Neuronal stem cell (in vitro differentiated cells): ENCODE measurements at regions not wholly inside any gene's neighbourhood (a gene's known extent, or its start where the extent isn't known, plus 50 kb on each side); places are given as distances from the start of the nearest gene placed in this dataset.
A peak's percentile ranks its signal among the peaks of the same experiment; 100 is the strongest.

ENCODE experiments used
- DNase-seq: peaks from one replicate; pipeline ENCODE4 v3.0.0-alpha.2; 2013; ENCODE audit warnings: low spot score
- H2AFZ ChIP-seq: one replicate; pipeline ENCODE4 v1.6.1; 2013; ENCODE audit warnings: mild to moderate bottlenecking, low read length, inconsistent platforms
- H2AK5ac ChIP-seq: 2 replicates; pipeline ENCODE4 v1.6.1; 2013; ENCODE audit warnings: low read depth, mild to moderate bottlenecking, inconsistent platforms, low read length, moderate library complexity, mixed read lengths
- H2BK120ac ChIP-seq: 2 replicates; pipeline ENCODE4 v1.6.1; 2013; ENCODE audit warnings: low read depth, mild to moderate bottlenecking, inconsistent platforms, low read length, moderate library complexity, mixed read lengths
- H2BK12ac ChIP-seq: one replicate; pipeline ENCODE4 v1.6.1; 2013; ENCODE audit warnings: low read length, inconsistent platforms
- H2BK15ac ChIP-seq: 2 replicates; pipeline ENCODE4 v1.6.1; 2013; ENCODE audit warnings: mild to moderate bottlenecking, low read length, inconsistent platforms, mixed read lengths
- H2BK5ac ChIP-seq: one replicate; pipeline ENCODE4 v1.6.1; 2013; ENCODE audit warnings: inconsistent platforms, mild to moderate bottlenecking, low read length, moderate library complexity
- H3K14ac ChIP-seq: one replicate; pipeline ENCODE4 v1.6.1; 2013; ENCODE audit warnings: low read length, inconsistent platforms
- H3K18ac ChIP-seq: 2 replicates; pipeline ENCODE4 v1.6.1; 2013; ENCODE audit warnings: low read length, inconsistent platforms
- H3K23ac ChIP-seq: 2 replicates; pipeline ENCODE4 v1.6.1; 2013; ENCODE audit warnings: low read depth, mild to moderate bottlenecking, mixed read lengths, low read length, inconsistent platforms; ENCODE audit not compliant: poor library complexity
- H3K27ac ChIP-seq: replicated peaks from 3 replicates; pipeline ENCODE4 v1.5.1; 2013; ENCODE audit warnings: low read length, inconsistent platforms
- H3K27me3 ChIP-seq, 3 experiments: 2 replicates each; pipeline ENCODE4 v1.6.1; 2013; ENCODE audit warnings: low read length in 3 of 3, mild to moderate bottlenecking in 2 of 3, inconsistent platforms in 1 of 3, low read depth in 1 of 3, mixed read lengths in 1 of 3, moderate library complexity in 1 of 3; ENCODE audit not compliant: control insufficient read depth in 3 of 3, insufficient read depth in 3 of 3
- H3K36me3 ChIP-seq, 2 donors: replicated peaks in 1 of 2; 2 replicates each; pipeline ENCODE4 v1.6.1; 2013; ENCODE audit warnings: low read length in 2 of 2; ENCODE audit not compliant: control insufficient read depth in 2 of 2, insufficient read depth in 2 of 2
- H3K4ac ChIP-seq: 2 replicates; pipeline ENCODE4 v1.6.1; 2013; ENCODE audit warnings: inconsistent platforms, mild to moderate bottlenecking, low read length, moderate library complexity
- H3K4me1 ChIP-seq, 2 donors: 1 replicate in 1 of 2; 2 replicates in 1 of 2; pipeline ENCODE4 v1.6.1; 2013; ENCODE audit warnings: low read length in 2 of 2, low read depth in 1 of 2; ENCODE audit not compliant: control insufficient read depth in 2 of 2, insufficient read depth in 1 of 2
- H3K4me2 ChIP-seq: one replicate; pipeline ENCODE4 v1.6.1; 2013; ENCODE audit warnings: mild to moderate bottlenecking, low read length, inconsistent platforms; ENCODE audit not compliant: insufficient read depth, poor library complexity, severe bottlenecking
- H3K4me3 ChIP-seq, 2 donors: 2 replicates each; pipeline ENCODE4 v1.5.1; 2013; ENCODE audit warnings: low read length in 2 of 2, mild to moderate bottlenecking in 2 of 2, inconsistent platforms in 1 of 2, moderate library complexity in 1 of 2
- H3K79me1 ChIP-seq: one replicate; pipeline ENCODE4 v1.6.1; 2013; ENCODE audit warnings: low read depth, mild to moderate bottlenecking, inconsistent platforms, low read length, moderate library complexity
- H3K9ac ChIP-seq: one replicate; pipeline ENCODE4 v1.6.1; 2013; ENCODE audit warnings: mild to moderate bottlenecking, low read depth, low read length, inconsistent platforms; ENCODE audit not compliant: poor library complexity
- H3K9me3 ChIP-seq, 2 donors: replicated peaks in 1 of 2; 2 replicates each; pipeline versions ENCODE3 to v1.6.1; 2013; ENCODE audit warnings: low read length in 2 of 2, mild to moderate bottlenecking in 2 of 2, inconsistent platforms in 1 of 2, low read depth in 1 of 2, mixed read lengths in 1 of 2, moderate library complexity in 1 of 2; ENCODE audit not compliant: control insufficient read depth in 2 of 2, insufficient read depth in 1 of 2
- H4K8ac ChIP-seq: one replicate; pipeline ENCODE4 v1.6.1; 2013; ENCODE audit warnings: low read depth, mild to moderate bottlenecking, inconsistent platforms, low read length, moderate library complexity
- H4K91ac ChIP-seq: one replicate; pipeline ENCODE4 v1.6.1; 2013; ENCODE audit warnings: low read length, low read depth, mild to moderate bottlenecking, inconsistent platforms; ENCODE audit not compliant: poor library complexity
- WGBS, 2 donors: extraction: QIAGEN DNeasy Blood & Tissue Kit; methylation state at CpG; one replicate each; pipeline ENCODE4 v1.1.7; 2013; ENCODE audit warnings: missing lambda C conversion rate in 2 of 2, mixed read lengths in 1 of 2; ENCODE audit not compliant: insufficient read length in 2 of 2, insufficient replicate concordance in 1 of 2; ENCODE audit errors: extremely low coverage in 2 of 2; 5-methylcytosine and 5-hydroxymethylcytosine counted together

GRCh38 chr1:201740670-201741111, 88.3 kb upstream of the IPO9 start:
- no peaks in the 10 kb centered on the region for H3K79me1 ChIP-seq
- no peak overlapping the region for H3K4ac ChIP-seq
- H4K91ac ChIP-seq = no peak overlapping the region
- peak overlapping the region; percentile 90 for H2AK5ac ChIP-seq
- no peak overlapping the region for H3K23ac ChIP-seq
- H2BK120ac ChIP-seq = peak overlapping the region; percentile 87
- DNase-seq = no peak
- H3K14ac ChIP-seq = peak overlapping the region; percentile 65
- peak overlapping the region; percentile 98 for H2BK5ac ChIP-seq
- H2BK12ac ChIP-seq = no peak overlapping the region
- H3K27me3 ChIP-seq = no peaks in the 10 kb centered on the region
- peaks cover 49 to 51% of the 10 kb centered on the region in 2 donors for H3K4me1 ChIP-seq
- WGBS, 2 donors = no CpG with 5 or more reads among the region's 9 CpGs
- H2BK15ac ChIP-seq = peak overlapping the region; percentile 11
- peak overlapping the region; percentile 81 for H2AFZ ChIP-seq
- H3K18ac ChIP-seq = peak overlapping the region; percentile 98
- H3K27ac ChIP-seq = peak overlapping the region; percentile 91
- H3K36me3 ChIP-seq = peaks cover 11 to 35% of the 10 kb centered on the region in 2 donors
- H4K8ac ChIP-seq = peak overlapping the region; percentile 77
- H3K4me3 ChIP-seq = peak overlapping the region; percentile 76 to 86
- peak overlapping the region; percentile 77 for H3K4me2 ChIP-seq
- H3K9me3 ChIP-seq = no peaks in the 10 kb centered on the region
- peak overlapping the region; percentile 95 for H3K9ac ChIP-seq

GRCh38 chr1:201741763-201742342, 87.1 kb upstream of the IPO9 start:
- no peak overlapping the region for H4K8ac ChIP-seq
- H3K23ac ChIP-seq = no peak overlapping the region
- peak overlapping the region; percentile 91 for H3K27ac ChIP-seq
- H3K18ac ChIP-seq = no peak overlapping the region
- H3K4me2 ChIP-seq = peak overlapping the region; percentile 77
- peak overlapping the region; percentile 76 to 86 for H3K4me3 ChIP-seq
- no peak overlapping the region for H3K4ac ChIP-seq
- no peak for DNase-seq
- WGBS, 2 donors = no CpG with 5 or more reads among the region's 3 CpGs
- no peak overlapping the region for H3K14ac ChIP-seq
- H3K9me3 ChIP-seq = no peaks in the 10 kb centered on the region
- H3K4me1 ChIP-seq = peaks cover 40 to 43% of the 10 kb centered on the region in 2 donors
- H2BK12ac ChIP-seq = no peak overlapping the region
- no peak overlapping the region for H2AFZ ChIP-seq
- H2BK120ac ChIP-seq = no peak overlapping the region
- H3K79me1 ChIP-seq = no peaks in the 10 kb centered on the region
- no peak overlapping the region for H2BK5ac ChIP-seq
- no peak overlapping the region for H2AK5ac ChIP-seq
- no peaks in the 10 kb centered on the region for H3K27me3 ChIP-seq
- peaks cover 11 to 47% of the 10 kb centered on the region in 2 donors for H3K36me3 ChIP-seq
- H3K9ac ChIP-seq = no peak overlapping the region
- H2BK15ac ChIP-seq = no peak overlapping the region
- H4K91ac ChIP-seq = no peak overlapping the region

- no peaks in the 10 kb centered on the region for H3K27me3 ChIP-seq
- H3K4me1 ChIP-seq = peaks cover 39% of the 10 kb centered on the region in 2 donors
- no peak overlapping the region for H4K8ac ChIP-seq
- no peak for DNase-seq
- no peak overlapping the region for H3K4ac ChIP-seq
- H2BK15ac ChIP-seq = no peak overlapping the region
- H3K36me3 ChIP-seq = peaks cover 11 to 50% of the 10 kb centered on the region in 2 donors
- no peak overlapping the region for H2AK5ac ChIP-seq
- H3K4me2 ChIP-seq = peak overlapping the region; percentile 77
- no peak overlapping the region for H3K9ac ChIP-seq
- H2AFZ ChIP-seq = no peak overlapping the region
- H2BK12ac ChIP-seq = no peak overlapping the region
- no peak overlapping the region for H2BK120ac ChIP-seq
- WGBS, 2 donors = no CpG with 5 or more reads among the region's 6 CpGs
- H3K79me1 ChIP-seq = no peaks in the 10 kb centered on the region
- H3K27ac ChIP-seq = peak overlapping the region; percentile 91
- no peak overlapping the region for H2BK5ac ChIP-seq
- H4K91ac ChIP-seq = no peak overlapping the region
- no peak overlapping the region for H3K14ac ChIP-seq
- H3K18ac ChIP-seq = no peak overlapping the region
- no peaks in the 10 kb centered on the region for H3K9me3 ChIP-seq
- H3K23ac ChIP-seq = no peak overlapping the region
- H3K4me3 ChIP-seq = no peak overlapping the region
These were observed 86.5 kb upstream of the IPO9 start for GRCh38 chr1:201742476-201742875.

GRCh38 chr1:201742955-201743805, 85.8 kb upstream of the IPO9 start:
- Histone ChIP-seq H2BK12ac (no peak overlapping the region), H2BK5ac (no peak overlapping the region), H3K9me3 (no peaks in the 10 kb centered on the region), H3K36me3 (peaks cover 13 to 50% of the 10 kb centered on the region in 2 donors), H2BK120ac (no peak overlapping the region), H2AFZ (no peak overlapping the region), H3K4me3 (no peak overlapping the region), H3K27ac (no peak overlapping the region), H3K4me2 (no peak overlapping the region), H3K79me1 (no peaks in the 10 kb centered on the region), H4K91ac (no peak overlapping the region), H2BK15ac (no peak overlapping the region), H3K27me3 (no peaks in the 10 kb centered on the region), H3K18ac (no peak overlapping the region), H3K4me1 (peaks cover 36 to 38% of the 10 kb centered on the region in 2 donors), H2AK5ac (no peak overlapping the region), H3K4ac (no peak overlapping the region), H3K9ac (no peak overlapping the region), H4K8ac (no peak overlapping the region), H3K23ac (no peak overlapping the region), H3K14ac (no peak overlapping the region)
- WGBS, 2 donors = no CpG with 5 or more reads among the region's 5 CpGs
- DNase-seq = no peak
